SK-N-SH treated with all-trans-retinoic acid at 6 μM for 48 hours (cell line): ENCODE measurements at regions not wholly inside any gene's neighbourhood (a gene's known extent, or its start where the extent isn't known, plus 50 kb on each side); places are given as distances from the start of the nearest gene placed in this dataset.

ENCODE experiments used
- ARNTL ChIP-seq: fragments of 450-650 bp; formaldehyde crosslinking; IDR thresholded peaks from 2 replicates; pipeline ENCODE4 v1.5.0; 2020; ENCODE audit warnings: low read depth, mild to moderate bottlenecking, moderate library complexity, borderline replicate concordance
- ESRRG ChIP-seq: fragments of 250-450 bp; sonication (Bioruptor Pico); IDR thresholded peaks from 2 replicates; pipeline ENCODE4 v1.6.1; 2021; ENCODE audit warnings: mild to moderate bottlenecking
- PATZ1 ChIP-seq: fragments of 250-450 bp; sonication (Bioruptor Pico); IDR thresholded peaks from 2 replicates; pipeline ENCODE4 v1.8.0; 2020; ENCODE audit warnings: mild to moderate bottlenecking, moderate library complexity, borderline replicate concordance
- PPARA ChIP-seq: fragments of 250-450 bp; sonication (Bioruptor Pico); IDR thresholded peaks from 2 replicates; pipeline ENCODE4 v1.5.0; 2020; ENCODE audit warnings: mild to moderate bottlenecking, borderline replicate concordance
- RARB ChIP-seq: fragments of 250-450 bp; sonication (Bioruptor Pico); IDR thresholded peaks from 2 replicates; pipeline ENCODE4 v1.8.0; 2021; ENCODE audit warnings: mild to moderate bottlenecking, moderate library complexity
- ZFP30 ChIP-seq: fragments of 450-650 bp; formaldehyde crosslinking; IDR thresholded peaks from 2 replicates; pipeline ENCODE4 v1.5.0; 2022; ENCODE audit warnings: mild to moderate bottlenecking, moderate library complexity
- ZNF70 ChIP-seq: fragments of 450-650 bp; formaldehyde crosslinking; IDR thresholded peaks from 2 replicates; pipeline ENCODE4 v1.5.0; 2020; ENCODE audit warnings: mild to moderate bottlenecking, moderate library complexity

- no peak for TF ChIP-seq ARNTL (CRISPR knock-in tag)
- no peak for TF ChIP-seq ZNF70
- no peak for TF ChIP-seq PATZ1 (CRISPR knock-in tag)
- no peak for TF ChIP-seq RARB (CRISPR knock-in tag)
- no peak for TF ChIP-seq PPARA (CRISPR knock-in tag)
- TF ChIP-seq ESRRG: no peak
- no peak for TF ChIP-seq ZFP30 (CRISPR knock-in tag)
These were observed 117.0 kb upstream of the SMIM21 start for GRCh38 chr18:75544496-75544895.
